ENCODE measurements at regions not wholly inside any gene's neighbourhood (a gene's known extent, or its start where the extent isn't known, plus 50 kb on each side); places are given as distances from the start of the nearest gene placed in this dataset.

DNA sequence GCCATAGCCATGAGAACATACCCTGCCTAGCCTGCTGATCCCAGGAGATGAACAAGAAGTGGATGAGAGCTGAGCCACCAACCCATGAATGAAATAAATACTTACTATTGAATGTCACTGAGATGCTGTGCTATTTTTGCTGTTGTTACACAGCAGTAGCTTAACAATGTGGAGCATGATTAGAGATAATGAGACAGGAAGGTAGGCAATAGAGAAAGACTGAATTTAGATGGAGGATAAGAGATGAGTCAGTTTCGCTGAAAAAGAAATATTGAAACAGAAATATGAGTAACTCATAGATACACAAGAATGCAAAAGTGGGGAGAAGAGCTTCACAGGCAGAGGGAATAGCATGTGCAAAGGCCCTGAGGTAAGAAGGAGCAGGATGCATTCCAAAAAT is 94.9 kb upstream of the TOP1 start:
- no peak for ATAC-seq
- TF ChIP-seq PPARA (CRISPR knock-in tag; IDR thresholded peaks at IDR 0.05; ENCODE audit: borderline replicate concordance) (no peak), ZNF70 (CRISPR knock-in tag; IDR thresholded peaks at IDR 0.05) (no peak), PATZ1 (CRISPR knock-in tag; IDR thresholded peaks at IDR 0.05; ENCODE audit: borderline replicate concordance) (no peak), POU6F1 (CRISPR knock-in tag; IDR thresholded peaks at IDR 0.05; ENCODE audit: borderline replicate concordance, low read depth) (no peak), ZNF565 (CRISPR knock-in tag; conservative IDR thresholded peaks at IDR 0.05; ENCODE audit: low read depth) (no peak), ZC3H10 (CRISPR knock-in tag; IDR thresholded peaks at IDR 0.05) (no peak), TOX (CRISPR knock-in tag; IDR thresholded peaks at IDR 0.05; ENCODE audit: borderline replicate concordance) (no peak), ESRRG (CRISPR knock-in tag; IDR thresholded peaks at IDR 0.05) (no peak), ZFP3 (CRISPR knock-in tag; IDR thresholded peaks at IDR 0.05) (no peak), ZNF8 (CRISPR knock-in tag; IDR thresholded peaks at IDR 0.05) (no peak), CSDC2 (CRISPR knock-in tag; IDR thresholded peaks at IDR 0.05) (no peak), BACH2 (CRISPR knock-in tag; IDR thresholded peaks at IDR 0.05; ENCODE audit: borderline replicate concordance) (no peak), TCF4 (CRISPR knock-in tag; IDR thresholded peaks at IDR 0.05; ENCODE audit: borderline replicate concordance) (no peak), ZFP30 (CRISPR knock-in tag; IDR thresholded peaks at IDR 0.05) (no peak), GLIS3 (CRISPR knock-in tag; IDR thresholded peaks at IDR 0.05) (no peak), OSR1 (CRISPR knock-in tag; IDR thresholded peaks at IDR 0.05) (no peak), SNAI2 (CRISPR knock-in tag; IDR thresholded peaks at IDR 0.05) (no peak), RARB (CRISPR knock-in tag; IDR thresholded peaks at IDR 0.05) (no peak)
- TF ChIP-seq, protein P1, sequence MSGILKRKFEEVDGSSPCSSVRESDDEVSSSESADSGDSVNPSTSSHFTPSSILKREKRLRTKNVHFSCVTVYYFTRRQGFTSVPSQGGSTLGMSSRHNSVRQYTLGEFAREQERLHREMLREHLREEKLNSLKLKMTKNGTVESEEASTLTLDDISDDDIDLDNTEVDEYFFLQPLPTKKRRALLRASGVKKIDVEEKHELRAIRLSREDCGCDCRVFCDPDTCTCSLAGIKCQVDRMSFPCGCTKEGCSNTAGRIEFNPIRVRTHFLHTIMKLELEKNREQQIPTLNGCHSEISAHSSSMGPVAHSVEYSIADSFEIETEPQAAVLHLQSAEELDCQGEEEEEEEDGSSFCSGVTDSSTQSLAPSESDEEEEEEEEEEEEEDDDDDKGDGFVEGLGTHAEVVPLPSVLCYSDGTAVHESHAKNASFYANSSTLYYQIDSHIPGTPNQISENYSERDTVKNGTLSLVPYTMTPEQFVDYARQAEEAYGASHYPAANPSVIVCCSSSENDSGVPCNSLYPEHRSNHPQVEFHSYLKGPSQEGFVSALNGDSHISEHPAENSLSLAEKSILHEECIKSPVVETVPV (CRISPR knock-in tag; IDR thresholded peaks at IDR 0.05), result no peak
- TF ChIP-seq, protein P2, sequence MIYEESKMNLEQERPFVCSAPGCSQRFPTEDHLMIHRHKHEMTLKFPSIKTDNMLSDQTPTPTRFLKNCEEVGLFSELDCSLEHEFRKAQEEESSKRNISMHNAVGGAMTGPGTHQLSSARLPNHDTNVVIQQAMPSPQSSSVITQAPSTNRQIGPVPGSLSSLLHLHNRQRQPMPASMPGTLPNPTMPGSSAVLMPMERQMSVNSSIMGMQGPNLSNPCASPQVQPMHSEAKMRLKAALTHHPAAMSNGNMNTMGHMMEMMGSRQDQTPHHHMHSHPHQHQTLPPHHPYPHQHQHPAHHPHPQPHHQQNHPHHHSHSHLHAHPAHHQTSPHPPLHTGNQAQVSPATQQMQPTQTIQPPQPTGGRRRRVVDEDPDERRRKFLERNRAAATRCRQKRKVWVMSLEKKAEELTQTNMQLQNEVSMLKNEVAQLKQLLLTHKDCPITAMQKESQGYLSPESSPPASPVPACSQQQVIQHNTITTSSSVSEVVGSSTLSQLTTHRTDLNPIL (CRISPR knock-in tag; IDR thresholded peaks at IDR 0.05; ENCODE audit: low read depth), result no peak

DNA sequence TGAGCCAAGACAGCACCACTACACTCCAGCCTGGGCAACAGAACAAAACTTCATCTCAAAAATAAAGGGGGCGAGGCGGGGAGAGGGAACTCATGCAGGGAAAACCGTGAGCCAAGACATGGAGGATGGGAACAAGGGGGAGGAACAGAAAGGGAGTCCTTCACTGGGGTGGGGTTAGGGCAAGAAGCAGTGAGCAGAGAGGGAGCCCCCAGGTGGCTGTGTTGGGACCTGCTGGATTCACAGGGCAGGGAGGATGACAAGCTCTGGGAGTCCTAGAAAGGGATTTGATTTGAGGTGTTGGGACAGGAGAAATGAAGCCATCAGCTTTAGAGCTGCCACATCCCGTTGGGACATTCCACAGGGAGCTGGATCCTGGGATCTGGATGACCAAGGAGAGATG is 90.6 kb upstream of the TOP1 start:
- TF ChIP-seq OSR1 (CRISPR knock-in tag; IDR thresholded peaks at IDR 0.05) (no peak), PATZ1 (CRISPR knock-in tag; IDR thresholded peaks at IDR 0.05; ENCODE audit: borderline replicate concordance) (no peak), TCF4 (CRISPR knock-in tag; IDR thresholded peaks at IDR 0.05; ENCODE audit: borderline replicate concordance) (no peak), ISL1 (CRISPR knock-in tag; IDR thresholded peaks at IDR 0.05) (no peak), POU6F1 (CRISPR knock-in tag; IDR thresholded peaks at IDR 0.05; ENCODE audit: borderline replicate concordance, low read depth) (no peak), SNAI2 (CRISPR knock-in tag; IDR thresholded peaks at IDR 0.05) (no peak)
- TF ChIP-seq, protein P1 (CRISPR knock-in tag; IDR thresholded peaks at IDR 0.05), result no peak
- no peak for ATAC-seq
